HFFc6 (cell line): ENCODE measurements at regions not wholly inside any gene's neighbourhood (a gene's known extent, or its start where the extent isn't known, plus 50 kb on each side); places are given as distances from the start of the nearest gene placed in this dataset.

ENCODE experiments used
- DNase-seq: peaks from one replicate; pipeline ENCODE4 v3.0.0-alpha.2; 2018
- H3K27ac Mint-ChIP-seq: 2 replicates; pipeline ENCODE4 v1.8.0; 2020; ENCODE audit warnings: mild to moderate bottlenecking, mixed read lengths
- H3K27me3 Mint-ChIP-seq: 2 replicates; pipeline ENCODE4 v1.8.0; 2021; ENCODE audit warnings: mild to moderate bottlenecking, moderate library complexity, mixed read lengths; ENCODE audit not compliant: insufficient read depth
- H3K36me3 Mint-ChIP-seq: 2 replicates; pipeline ENCODE4 v1.8.0; 2021; ENCODE audit warnings: low read depth, mixed read lengths
- H3K4me1 Mint-ChIP-seq: 2 replicates; pipeline ENCODE4 v1.8.0; 2020; ENCODE audit warnings: low read depth, mixed read lengths
- H3K4me3 Mint-ChIP-seq: 2 replicates; pipeline ENCODE4 v1.8.0; 2020; ENCODE audit warnings: mild to moderate bottlenecking, moderate library complexity, mixed read lengths
- H3K9me3 Mint-ChIP-seq: 2 replicates; pipeline ENCODE4 v1.8.0; 2020; ENCODE audit warnings: mild to moderate bottlenecking, mixed read lengths
- TF ChIP-seq, protein P1 (sequence below): fragments of 200-600 bp; sonication (generic); IDR thresholded peaks from 2 replicates; pipeline ENCODE4 v1.5.0; 2021; ENCODE audit warnings: antibody characterized with exemption, mild to moderate bottlenecking

DNA sequence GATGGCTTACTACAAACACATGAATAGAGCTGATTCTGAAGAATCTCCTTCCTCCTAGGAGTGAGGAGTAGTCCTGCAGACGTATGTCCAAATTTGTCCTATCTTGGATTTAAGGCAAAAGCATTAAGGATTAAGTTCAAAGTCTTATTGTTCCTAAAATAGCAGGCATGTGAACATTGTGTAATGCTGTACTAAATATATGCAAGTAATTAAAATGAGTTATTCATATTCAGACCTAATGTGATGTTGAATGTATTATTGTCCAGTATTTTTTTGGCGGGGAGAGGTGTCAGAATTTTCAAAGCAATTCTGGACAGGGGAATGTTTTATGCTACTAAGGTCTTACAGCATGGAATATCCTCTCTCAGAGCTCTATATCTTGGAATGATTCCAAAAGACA, 60.7 kb upstream of the STK38L start:
- no peaks in the 10 kb centered on the region for H3K36me3 Mint-ChIP-seq
- no peaks in the 10 kb centered on the region for H3K9me3 Mint-ChIP-seq
- no peak for DNase-seq
- TF ChIP-seq, protein P1, sequence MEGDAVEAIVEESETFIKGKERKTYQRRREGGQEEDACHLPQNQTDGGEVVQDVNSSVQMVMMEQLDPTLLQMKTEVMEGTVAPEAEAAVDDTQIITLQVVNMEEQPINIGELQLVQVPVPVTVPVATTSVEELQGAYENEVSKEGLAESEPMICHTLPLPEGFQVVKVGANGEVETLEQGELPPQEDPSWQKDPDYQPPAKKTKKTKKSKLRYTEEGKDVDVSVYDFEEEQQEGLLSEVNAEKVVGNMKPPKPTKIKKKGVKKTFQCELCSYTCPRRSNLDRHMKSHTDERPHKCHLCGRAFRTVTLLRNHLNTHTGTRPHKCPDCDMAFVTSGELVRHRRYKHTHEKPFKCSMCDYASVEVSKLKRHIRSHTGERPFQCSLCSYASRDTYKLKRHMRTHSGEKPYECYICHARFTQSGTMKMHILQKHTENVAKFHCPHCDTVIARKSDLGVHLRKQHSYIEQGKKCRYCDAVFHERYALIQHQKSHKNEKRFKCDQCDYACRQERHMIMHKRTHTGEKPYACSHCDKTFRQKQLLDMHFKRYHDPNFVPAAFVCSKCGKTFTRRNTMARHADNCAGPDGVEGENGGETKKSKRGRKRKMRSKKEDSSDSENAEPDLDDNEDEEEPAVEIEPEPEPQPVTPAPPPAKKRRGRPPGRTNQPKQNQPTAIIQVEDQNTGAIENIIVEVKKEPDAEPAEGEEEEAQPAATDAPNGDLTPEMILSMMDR = no peak
- H3K4me1 Mint-ChIP-seq = peaks cover 58% of the 10 kb centered on the region
- H3K27ac Mint-ChIP-seq = no peak overlapping the region
- no peaks in the 10 kb centered on the region for H3K27me3 Mint-ChIP-seq
- H3K4me3 Mint-ChIP-seq = no peak overlapping the region

DNA sequence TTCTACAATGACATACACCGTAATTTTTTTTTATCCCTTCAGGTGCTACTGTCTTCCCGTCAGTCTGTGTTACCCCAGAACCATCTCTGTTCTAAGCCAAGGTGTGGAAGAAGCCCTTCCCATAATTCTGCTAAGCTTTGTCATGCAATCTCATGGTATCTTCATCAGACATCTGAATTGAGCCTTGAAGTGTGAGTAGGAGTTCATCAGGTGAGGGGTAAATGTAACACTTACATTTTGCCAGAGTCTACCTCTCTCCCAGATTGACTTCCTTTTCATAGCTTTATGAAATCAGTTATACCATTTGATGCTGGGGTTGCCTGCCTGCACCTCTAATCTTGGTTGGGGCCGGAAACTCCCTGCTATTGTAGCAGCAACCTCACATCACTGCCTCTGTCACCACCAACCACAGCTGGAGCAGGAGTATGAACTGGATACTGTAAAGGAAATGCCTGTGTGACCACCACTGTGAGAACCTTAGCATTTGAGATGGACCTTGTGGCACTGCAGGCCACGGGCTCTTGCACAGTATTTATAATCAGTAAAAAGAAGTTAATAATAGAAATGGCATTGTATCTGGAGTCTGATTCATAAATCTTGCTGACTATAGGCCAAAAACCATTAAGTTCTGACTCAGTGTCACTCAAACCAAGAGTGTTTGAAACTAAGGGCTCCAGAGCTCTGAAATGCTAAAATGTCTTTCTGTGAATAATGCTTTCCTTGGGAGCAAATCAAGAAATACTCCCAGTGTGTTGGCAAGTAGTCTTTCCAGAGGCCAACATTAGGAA, 58.7 kb upstream of the STK38L start:
- Mint-ChIP-seq H3K27me3 (no peaks in the 10 kb centered on the region), H3K4me3 (no peak overlapping the region; the same call in 1 of the 2 replicates), H3K9me3 (no peaks in the 10 kb centered on the region), H3K36me3 (no peaks in the 10 kb centered on the region), H3K27ac (peak overlapping the region; percentile 24; the same call in 1 of the 2 replicates), H3K4me1 (peaks cover 37% of the 10 kb centered on the region)
- TF ChIP-seq, protein P1 = no peak
- peak; percentile 48 for DNase-seq

DNA sequence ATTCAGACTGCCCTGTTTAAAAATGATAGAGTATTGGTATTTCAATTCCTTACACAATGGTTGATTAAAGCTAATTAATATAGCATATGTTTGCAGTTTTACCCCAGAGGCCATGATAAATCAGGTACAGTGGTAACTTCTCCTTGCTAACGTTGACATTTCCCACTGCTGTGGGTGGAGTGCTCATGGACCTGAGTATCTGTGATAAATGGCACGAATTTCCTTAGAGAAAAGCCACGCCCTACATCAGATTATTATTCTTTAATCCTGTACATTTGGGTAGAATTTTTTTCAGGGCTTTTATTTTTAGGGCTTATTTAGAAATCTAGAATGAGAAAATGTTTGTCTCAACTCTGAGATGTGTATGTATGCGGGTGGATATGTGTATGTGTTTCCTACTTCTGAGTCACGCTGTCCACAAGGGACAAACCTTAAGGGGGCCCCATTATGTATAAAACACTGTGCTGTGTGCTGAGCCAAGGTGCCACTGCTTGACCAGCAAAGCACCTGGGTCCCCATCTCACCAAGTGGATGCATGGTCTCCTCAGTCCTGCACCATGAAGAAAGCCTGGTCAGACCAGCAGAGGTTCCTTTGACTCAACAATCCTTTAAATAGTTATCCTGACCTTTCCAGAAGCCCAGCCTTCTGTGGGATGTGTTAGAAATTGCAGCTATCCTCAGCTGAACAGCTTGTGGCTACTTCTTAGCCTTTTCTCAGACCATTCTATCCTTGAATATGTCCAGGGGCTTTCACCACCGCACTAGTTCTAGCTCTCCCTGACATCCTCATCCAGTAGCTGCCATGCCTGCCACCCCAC, 57.9 kb upstream of the STK38L start:
- Mint-ChIP-seq H3K27ac (peak overlapping the region; percentile 24; the same call in 1 of the 2 replicates), H3K9me3 (no peaks in the 10 kb centered on the region), H3K4me1 (peaks cover 29% of the 10 kb centered on the region), H3K27me3 (no peaks in the 10 kb centered on the region), H3K36me3 (no peaks in the 10 kb centered on the region), H3K4me3 (no peak overlapping the region; the same call in 1 of the 2 replicates)
- TF ChIP-seq, protein P1 = no peak
- no peak for DNase-seq

DNA sequence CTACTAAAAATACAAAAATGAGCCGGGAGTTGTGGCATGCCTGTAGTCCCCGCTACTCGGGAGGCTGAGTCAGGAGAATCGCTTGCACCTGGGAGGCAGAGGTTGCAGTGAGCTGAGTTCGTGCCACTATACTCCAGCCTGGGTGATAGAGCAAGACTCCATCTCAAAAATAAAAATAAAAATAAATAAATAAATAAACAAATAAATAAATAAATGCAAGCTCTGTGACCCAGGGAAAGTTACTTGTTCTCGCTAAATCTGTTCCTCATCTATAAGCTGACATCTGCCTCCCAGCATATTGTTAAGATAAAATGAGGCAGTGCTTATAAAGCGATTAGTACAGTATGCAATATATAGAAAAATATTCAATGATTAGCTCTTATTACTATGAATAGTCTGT, 56.4 kb upstream of the STK38L start:
- TF ChIP-seq, protein P1 = no peak
- peaks cover 24% of the 10 kb centered on the region for H3K4me1 Mint-ChIP-seq
- no peak for DNase-seq
- no peak overlapping the region for H3K27ac Mint-ChIP-seq
- no peaks in the 10 kb centered on the region for H3K27me3 Mint-ChIP-seq
- H3K4me3 Mint-ChIP-seq = no peak overlapping the region
- H3K9me3 Mint-ChIP-seq = no peaks in the 10 kb centered on the region
- no peaks in the 10 kb centered on the region for H3K36me3 Mint-ChIP-seq

DNA sequence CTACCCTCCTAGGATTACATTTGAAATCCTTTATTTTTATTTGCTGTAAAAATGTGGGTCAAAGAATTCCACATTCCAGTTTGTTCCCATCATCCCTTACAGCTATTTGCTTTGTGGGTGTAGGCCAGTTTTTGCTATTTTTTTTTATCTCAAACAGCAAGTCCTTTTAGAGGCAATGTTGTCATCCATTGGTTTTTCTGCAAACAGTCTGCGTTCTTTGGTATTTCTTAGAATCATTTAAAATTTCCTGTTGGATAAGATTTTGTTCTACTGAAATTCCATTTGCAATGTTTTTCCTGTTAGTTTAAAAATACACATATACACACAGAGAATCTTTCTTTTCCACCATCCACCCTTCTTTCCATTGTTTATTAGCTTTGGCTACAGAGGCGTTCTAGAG, 53.3 kb upstream of the STK38L start:
- DNase-seq = peak; percentile 54
- peak overlapping the region; percentile 70 for H3K27ac Mint-ChIP-seq

More for the DNA sequence above, 53.3 kb upstream of the STK38L start:
- Mint-ChIP-seq H3K36me3 (no peaks in the 10 kb centered on the region), H3K9me3 (no peaks in the 10 kb centered on the region), H3K4me1 (peaks cover 15% of the 10 kb centered on the region), H3K27me3 (no peaks in the 10 kb centered on the region), H3K4me3 (peak overlapping the region; percentile 32; the same call in 1 of the 2 replicates)
- TF ChIP-seq, protein P1 = no peak
